ENCODE measurements at regions not wholly inside any gene's neighbourhood (a gene's known extent, or its start where the extent isn't known, plus 50 kb on each side); places are given as distances from the start of the nearest gene placed in this dataset.

GRCh38 chr11:112652786-112653390, 308.3 kb upstream of the NCAM1 start:
- no peak for TF ChIP-seq SMAD3 (CRISPR knock-in tag; IDR thresholded peaks at IDR 0.05; ENCODE audit: borderline replicate concordance)
- TF ChIP-seq AFF4 (CRISPR knock-in tag; IDR thresholded peaks at IDR 0.05; ENCODE audit: borderline replicate concordance), result no peak
- no peak for TF ChIP-seq CTCF (IDR thresholded peaks at IDR 0.05)
- TF ChIP-seq SP1 (CRISPR knock-in tag; conservative IDR thresholded peaks at IDR 0.05), result no peak
- TF ChIP-seq ATF1 (CRISPR knock-in tag; IDR thresholded peaks at IDR 0.05), result no peak
- TF ChIP-seq FOXJ3 (CRISPR knock-in tag; IDR thresholded peaks at IDR 0.05; ENCODE audit: borderline replicate concordance), result no peak
- TF ChIP-seq ESRRA (CRISPR knock-in tag; IDR thresholded peaks at IDR 0.05; ENCODE audit: borderline replicate concordance), result no peak

Measured in WTC11 (cell line).